IMR-90 (cell line): ENCODE measurements at regions not wholly inside any gene's neighbourhood (a gene's known extent, or its start where the extent isn't known, plus 50 kb on each side); places are given as distances from the start of the nearest gene placed in this dataset.

Experiments
- ATAC-seq: fragments of 200-7000 bp; cut with Tn5 transposase; 2 replicates; pipeline ENCODE4 v1.9.1; 2020; ENCODE audit warnings: low read depth, mild to moderate bottlenecking, moderate library complexity
- BruUV-seq: library from RNA; stranded (reverse); fragments of 400-500 nt; replicated peaks from 2 replicates; lab custom pipeline; 2021; lab: Mats Ljungman, UMichigan
- CTCF ChIA-PET: fragments of 300-600 bp; formaldehyde crosslinking; extraction: SDS; loops from one replicate; lab custom pipeline; 2021; ENCODE audit warnings: antibody characterized with exemption; lab: Yijun Ruan, JAX
- POLR2A ChIA-PET: fragments of 300-600 bp; sonication (Branson Sonifier 250); formaldehyde crosslinking; loops from one replicate; lab custom pipeline; 2022; ENCODE audit warnings: antibody characterized with exemption; ENCODE audit not compliant: unreplicated experiment; lab: Charles Lee
- DNase-seq: peaks from one replicate; pipeline ENCODE4 v3.0.0; 2013
- H2AFZ ChIP-seq: replicated peaks from 2 replicates; pipeline ENCODE3; 2013; ENCODE audit warnings: low read length, mild to moderate bottlenecking; ENCODE audit not compliant: poor library complexity
- H2AK5ac ChIP-seq: 2 replicates; pipeline ENCODE4 v1.6.1; 2013; ENCODE audit warnings: low read depth, low read length, inconsistent platforms
- H2AK9ac ChIP-seq: replicated peaks from 2 replicates; pipeline ENCODE3; 2013; ENCODE audit warnings: mild to moderate bottlenecking, low read depth, low read length, moderate library complexity; ENCODE audit not compliant: poor library complexity
- H2BK120ac ChIP-seq: 2 replicates; pipeline ENCODE4 v1.6.1; 2013; ENCODE audit warnings: low read depth, low read length, inconsistent platforms
- H2BK15ac ChIP-seq: 3 replicates; pipeline ENCODE4 v1.6.1; 2013; ENCODE audit warnings: low read depth, low read length, inconsistent platforms
- H2BK20ac ChIP-seq: 2 replicates; pipeline ENCODE4 v1.6.1; 2013; ENCODE audit warnings: low read depth, mild to moderate bottlenecking, inconsistent platforms, low read length, moderate library complexity
- H2BK5ac ChIP-seq: 2 replicates; pipeline ENCODE4 v1.6.1; 2013; ENCODE audit warnings: mild to moderate bottlenecking, low read depth, low read length, inconsistent platforms; ENCODE audit not compliant: poor library complexity, severe bottlenecking
- H3K14ac ChIP-seq: replicated peaks from 2 replicates; pipeline ENCODE4 v1.6.1; 2013; ENCODE audit warnings: low read depth, low read length, inconsistent platforms
- H3K18ac ChIP-seq: 2 replicates; pipeline ENCODE4 v1.6.1; 2013; ENCODE audit warnings: low read depth, low read length, control low read depth
- H3K23ac ChIP-seq: 2 replicates; pipeline ENCODE4 v1.6.1; 2013; ENCODE audit warnings: low read depth, low read length, inconsistent platforms
- H3K27ac ChIP-seq: 2 replicates; pipeline ENCODE4 v1.5.1; 2013; ENCODE audit warnings: mild to moderate bottlenecking, control low read depth, low read length; ENCODE audit not compliant: insufficient read depth
- H3K27me3 ChIP-seq: 2 replicates; pipeline ENCODE4 v1.6.1; 2013; ENCODE audit warnings: low read length; ENCODE audit not compliant: control insufficient read depth, insufficient read depth
- H3K36me3 ChIP-seq: 2 replicates; pipeline ENCODE4 v1.6.1; 2013; ENCODE audit warnings: low read length, mixed read lengths; ENCODE audit not compliant: control insufficient read depth, insufficient read depth
- H3K4ac ChIP-seq: 2 replicates; pipeline ENCODE4 v1.6.1; 2013; ENCODE audit warnings: low read depth, low read length, inconsistent platforms
- H3K4me1 ChIP-seq: 2 replicates; pipeline ENCODE4 v1.6.1; 2013; ENCODE audit warnings: low read length, mixed read lengths; ENCODE audit not compliant: control insufficient read depth, insufficient read depth
- H3K4me2 ChIP-seq: 2 replicates; pipeline ENCODE4 v1.6.1; 2013; ENCODE audit warnings: low read depth, mild to moderate bottlenecking, control low read depth, low read length, moderate library complexity
- H3K4me3 ChIP-seq: 2 replicates; pipeline ENCODE4 v1.5.1; 2013; ENCODE audit warnings: low read depth, mild to moderate bottlenecking, control low read depth, low read length, moderate library complexity; ENCODE audit not compliant: insufficient read depth
- H3K56ac ChIP-seq: 2 replicates; pipeline ENCODE4 v1.6.1; 2013; ENCODE audit warnings: low read length, inconsistent platforms; ENCODE audit not compliant: insufficient read depth; ENCODE audit errors: extremely low read depth
- H3K79me1 ChIP-seq, 2 experiments: 2 replicates each; pipeline ENCODE4 v1.6.1; 2013; ENCODE audit warnings: low read length in 2 of 2, inconsistent platforms in 1 of 2, low read depth in 1 of 2
- H3K9ac ChIP-seq: 2 replicates; pipeline ENCODE4 v1.6.1; 2013; ENCODE audit warnings: low read depth, low read length, control low read depth
- H3K9me1 ChIP-seq: 2 replicates; pipeline ENCODE4 v1.6.1; 2013; ENCODE audit warnings: low read length, inconsistent platforms; ENCODE audit not compliant: insufficient read depth
- H3K9me3 ChIP-seq: 2 replicates; pipeline ENCODE4 v1.6.1; 2013; ENCODE audit warnings: low read length; ENCODE audit not compliant: control insufficient read depth, insufficient read depth
- H4K20me1 ChIP-seq: 2 replicates; pipeline ENCODE4 v1.6.1; 2013; ENCODE audit warnings: low read length, inconsistent platforms; ENCODE audit not compliant: insufficient read depth
- H4K5ac ChIP-seq: 2 replicates; pipeline ENCODE4 v1.6.1; 2013; ENCODE audit warnings: mild to moderate bottlenecking, low read depth, low read length, control low read depth
- H4K8ac ChIP-seq, 2 experiments: 2 replicates each; pipeline ENCODE4 v1.6.1; 2013; ENCODE audit warnings: low read depth in 2 of 2, low read length in 2 of 2, control low read depth in 1 of 2, inconsistent platforms in 1 of 2
- H4K91ac ChIP-seq: 2 replicates; pipeline ENCODE4 v1.6.1; 2013; ENCODE audit warnings: low read depth, low read length, inconsistent platforms; ENCODE audit not compliant: insufficient read depth
- CEBPB ChIP-seq: IDR thresholded peaks from 2 replicates; pipeline ENCODE4 v1.6.1; 2012; ENCODE audit warnings: low read depth, low read length, improper control_type of control experiment
- CHD1 ChIP-seq: IDR thresholded peaks from 2 replicates; pipeline ENCODE4 v1.6.1; 2012; ENCODE audit warnings: low read depth, low read length, improper control_type of control experiment
- CTCF ChIP-seq: conservative IDR thresholded peaks from 2 replicates; pipeline ENCODE4 v1.5.1; 2012; ENCODE audit warnings: mild to moderate bottlenecking, low read depth, low read length, improper control_type of control experiment
- ELK1 ChIP-seq: fragments of 150-350 bp; IDR thresholded peaks from 2 replicates; pipeline ENCODE4 v1.6.1; 2016; ENCODE audit warnings: low read depth, mild to moderate bottlenecking, low read length, moderate library complexity, borderline replicate concordance
- FOS ChIP-seq: fragments of 150-350 bp; IDR thresholded peaks from 2 replicates; pipeline ENCODE4 v1.6.1; 2016; ENCODE audit warnings: low read depth, low read length
- MAFK ChIP-seq: IDR thresholded peaks from 2 replicates; pipeline ENCODE4 v1.6.1; 2012; ENCODE audit warnings: low read depth, low read length, improper control_type of control experiment
- MAZ ChIP-seq: IDR thresholded peaks from 2 replicates; pipeline ENCODE4 v1.6.1; 2012; ENCODE audit warnings: low read depth, mild to moderate bottlenecking, low read length, improper control_type of control experiment, moderate library complexity, borderline replicate concordance
- MXI1 ChIP-seq: IDR thresholded peaks from 2 replicates; pipeline ENCODE4 v1.6.1; 2012; ENCODE audit warnings: low read depth, mild to moderate bottlenecking, low read length, moderate library complexity, borderline replicate concordance
- NFE2L2 ChIP-seq: fragments of 150-350 bp; IDR thresholded peaks from 2 replicates; pipeline ENCODE4 v1.6.1; 2016; ENCODE audit warnings: low read depth, mild to moderate bottlenecking, low read length
- POLR2A ChIP-seq: IDR thresholded peaks from 2 replicates; pipeline ENCODE4 v1.6.1; 2012; ENCODE audit warnings: mild to moderate bottlenecking, low read depth, low read length
- RAD21 ChIP-seq: IDR thresholded peaks from 2 replicates; pipeline ENCODE4 v1.6.1; 2012; ENCODE audit warnings: low read length, improper control_type of control experiment
- SMC3 ChIP-seq: fragments of 150-350 bp; IDR thresholded peaks from 2 replicates; pipeline ENCODE4 v1.6.1; 2016; ENCODE audit warnings: low read depth, mild to moderate bottlenecking, antibody characterized with exemption, low read length, moderate library complexity
- USF2 ChIP-seq: fragments of 150-350 bp; IDR thresholded peaks from 2 replicates; pipeline ENCODE4 v1.6.1; 2017; ENCODE audit warnings: mild to moderate bottlenecking, antibody characterized with exemption, low read length, low read depth
- WGBS, 2 experiments: methylation state at CpG; one replicate each; pipeline versions ENCODE4 v1.1.5 to v1.1.7; 2013; ENCODE audit warnings: missing lambda C conversion rate in 2 of 2; ENCODE audit not compliant: insufficient read length in 1 of 2; ENCODE audit errors: extremely low coverage in 2 of 2; 5-methylcytosine and 5-hydroxymethylcytosine counted together
- dilution Hi-C: fragments of 300-500 bp; cut with HindIII; formaldehyde crosslinking; loops from one replicate; pipeline ENCODE4 v1.14.3; 2018; ENCODE audit warnings: low sequenced_read_pairs; ENCODE audit not compliant: unreplicated experiment
- in situ Hi-C: fragments of 300-500 bp; cut with MboI; formaldehyde crosslinking; loops from 3 replicates; pipeline ENCODE4 v1.14.3; 2019; ENCODE audit warnings: low sequenced_read_pairs, inconsistent platforms, mixed read lengths
- intact Hi-C: fragments of 100-400 bp; cut with micrococcal nuclease; formaldehyde crosslinking; loops from 2 replicates; pipeline ENCODE4 v1.10.0; 2022

- no peak overlapping the region for H3K56ac ChIP-seq
- no peaks in the 10 kb centered on the region for H3K9me1 ChIP-seq
- no peak overlapping the region for H2AK9ac ChIP-seq
- no peak overlapping the region for H3K14ac ChIP-seq
- no peak for DNase-seq
- no peak overlapping the region for H3K9ac ChIP-seq
- in situ Hi-C loops (loop anchor here (25.0 kb wide), 1 partner anchor 410 kb away; no protein-coding TSS in a partner anchor), intact Hi-C loops (no loop called here), dilution Hi-C loops (no loop called here)
- no peak overlapping the region for H3K4ac ChIP-seq
- H4K20me1 ChIP-seq = no peaks in the 10 kb centered on the region
- H4K5ac ChIP-seq = no peak overlapping the region
- CTCF ChIA-PET = no interaction called here
- POLR2A ChIA-PET = no interaction called here
- no peaks in the 10 kb centered on the region for H3K4me1 ChIP-seq
- no peak overlapping the region for H2AK5ac ChIP-seq
- no peak overlapping the region for H2AFZ ChIP-seq
- H3K27me3 ChIP-seq = peaks cover 19% of the 10 kb centered on the region
- no TSS peak for BruUV-seq
- H2BK120ac ChIP-seq = no peak overlapping the region
- H3K4me3 ChIP-seq = no peak overlapping the region
- H3K27ac ChIP-seq = no peak overlapping the region
- no peak for TF ChIP-seq RAD21
- no peak for TF ChIP-seq NFE2L2
- TF ChIP-seq CHD1 = no peak
- no peak for TF ChIP-seq USF2
- TF ChIP-seq MXI1 = no peak
- TF ChIP-seq SMC3 = no peak
- no peak for TF ChIP-seq MAFK
- TF ChIP-seq CEBPB = no peak
- TF ChIP-seq CTCF = no peak
- no peak for TF ChIP-seq FOS
- no peak for TF ChIP-seq POLR2A
- no peak for TF ChIP-seq ELK1
- no peak for TF ChIP-seq MAZ
- no peaks in the 10 kb centered on the region for H3K9me3 ChIP-seq
- no peak overlapping the region for H2BK15ac ChIP-seq
- no peak overlapping the region for H2BK5ac ChIP-seq
- H4K91ac ChIP-seq = no peak overlapping the region
- H3K79me1 ChIP-seq = no peaks in the 10 kb centered on the region
- H3K4me2 ChIP-seq = no peak overlapping the region
- 83% methylated on average over 13 of the region's 15 CpGs; no CpG with 5 or more reads in 1 of the 2 experiments for WGBS, 2 experiments
- H3K18ac ChIP-seq = no peak overlapping the region
- no peak overlapping the region for H3K23ac ChIP-seq
- no peaks in the 10 kb centered on the region for H3K36me3 ChIP-seq
- no peak overlapping the region for H2BK20ac ChIP-seq
- ATAC-seq = no peak
- no peak overlapping the region for H4K8ac ChIP-seq
Measured at GRCh38 chrX:52577464-52578173, 60.8 kb upstream of the XAGE1B start.
